Endodermal cell (in vitro differentiated cells): ENCODE measurements at regions not wholly inside any gene's neighbourhood (a gene's known extent, or its start where the extent isn't known, plus 50 kb on each side); places are given as distances from the start of the nearest gene placed in this dataset.

Experiments used
- DNase-seq: peaks from one replicate; pipeline ENCODE4 v3.0.0-alpha.2; 2017
- H3K27ac ChIP-seq: 2 replicates; pipeline ENCODE4 v1.5.1; 2013; ENCODE audit warnings: mild to moderate bottlenecking, low read depth, low read length, moderate library complexity
- H3K27me3 ChIP-seq: 2 replicates; pipeline ENCODE4 v1.6.1; 2013; ENCODE audit warnings: mild to moderate bottlenecking, low read length, moderate library complexity; ENCODE audit not compliant: insufficient read depth, control insufficient read depth, poor library complexity, severe bottlenecking
- H3K36me3 ChIP-seq: 2 replicates; pipeline ENCODE4 v1.7.0; 2013; ENCODE audit warnings: mild to moderate bottlenecking, low read length, moderate library complexity; ENCODE audit not compliant: control insufficient read depth, insufficient read depth
- H3K4me1 ChIP-seq: one replicate; pipeline ENCODE4 v1.7.0; 2013; ENCODE audit warnings: low read length; ENCODE audit not compliant: control insufficient read depth, insufficient read depth
- H3K4me3 ChIP-seq: 2 replicates; pipeline ENCODE4 v1.5.1; 2013; ENCODE audit warnings: mild to moderate bottlenecking, low read length, moderate library complexity
- H3K9ac ChIP-seq: 2 replicates; pipeline ENCODE4 v1.6.1; 2013; ENCODE audit warnings: mild to moderate bottlenecking, low read length, moderate library complexity; ENCODE audit not compliant: poor library complexity, severe bottlenecking; ENCODE audit errors: extremely low read depth
- H3K9me3 ChIP-seq: 2 replicates; pipeline ENCODE4 v1.6.1; 2013; ENCODE audit warnings: mild to moderate bottlenecking, low read length, moderate library complexity; ENCODE audit not compliant: control insufficient read depth
- H3K27ac Mint-ChIP-seq: 2 replicates; pipeline ENCODE4 v1.8.0; 2020; ENCODE audit warnings: mixed read lengths
- H3K27me3 Mint-ChIP-seq: 2 replicates; pipeline ENCODE4 v1.8.0; 2021; ENCODE audit warnings: mild to moderate bottlenecking, mixed read lengths; ENCODE audit not compliant: insufficient read depth
- H3K36me3 Mint-ChIP-seq: 2 replicates; pipeline ENCODE4 v1.8.0; 2020; ENCODE audit warnings: low read depth, mixed read lengths
- H3K4me1 Mint-ChIP-seq: 2 replicates; pipeline ENCODE4 v1.8.0; 2020; ENCODE audit warnings: mixed read lengths
- H3K4me3 Mint-ChIP-seq: 2 replicates; pipeline ENCODE4 v1.8.0; 2020; ENCODE audit warnings: mild to moderate bottlenecking, moderate library complexity, mixed read lengths
- H3K9me3 Mint-ChIP-seq: 2 replicates; pipeline ENCODE4 v1.8.0; 2020; ENCODE audit warnings: mild to moderate bottlenecking, mixed read lengths
- CTCF ChIP-seq: fragments of 200-600 bp; sonication (generic); conservative IDR thresholded peaks from 2 replicates; pipeline ENCODE4 v1.5.0; 2021; ENCODE audit warnings: antibody characterized with exemption, mild to moderate bottlenecking
- WGBS, 2 experiments: methylation state at CpG; one replicate each; pipeline versions ENCODE4 v1.1.5 to v1.1.7; 2013; ENCODE audit warnings: missing lambda C conversion rate in 2 of 2, mixed read lengths in 1 of 2; ENCODE audit not compliant: insufficient coverage in 1 of 2, insufficient read length in 1 of 2; 5-methylcytosine and 5-hydroxymethylcytosine counted together

- no peak for TF ChIP-seq CTCF
- Mint-ChIP-seq H3K27me3 (no peaks in the 10 kb centered on the region), H3K4me3 (no peak overlapping the region), H3K9me3 (no peaks in the 10 kb centered on the region), H3K27ac (no peak overlapping the region), H3K4me1 (peaks cover 20% of the 10 kb centered on the region), H3K36me3 (no peaks in the 10 kb centered on the region)
- no peak for DNase-seq
- no peaks in the 10 kb centered on the region for H3K9me3 ChIP-seq
- no peak overlapping the region for H3K4me3 ChIP-seq
- no peak overlapping the region for H3K9ac ChIP-seq
- no peaks in the 10 kb centered on the region for H3K36me3 ChIP-seq
- no peaks in the 10 kb centered on the region for H3K4me1 ChIP-seq
- no peaks in the 10 kb centered on the region for H3K27me3 ChIP-seq
- WGBS, 2 experiments, result 92 to 100% methylated on average over 2 to 3 of the region's 3 CpGs
- H3K27ac ChIP-seq, result no peak overlapping the region
Measured at GRCh38 chr10:111804781-111805180, 378.8 kb downstream of the GPAM start.

- Mint-ChIP-seq H3K4me3 (no peak overlapping the region), H3K4me1 (peaks cover 4% of the 10 kb centered on the region), H3K27ac (no peak overlapping the region), H3K27me3 (no peaks in the 10 kb centered on the region), H3K36me3 (peaks cover 2% of the 10 kb centered on the region), H3K9me3 (peaks cover 6% of the 10 kb centered on the region)
- H3K9me3 ChIP-seq, result no peaks in the 10 kb centered on the region
- no peaks in the 10 kb centered on the region for H3K27me3 ChIP-seq
- TF ChIP-seq CTCF, result no peak
- H3K27ac ChIP-seq, result no peak overlapping the region
- H3K36me3 ChIP-seq, result no peaks in the 10 kb centered on the region
- no peak overlapping the region for H3K9ac ChIP-seq
- WGBS, 2 experiments, result 95 to 100% methylated on average over 1 to 3 of the region's 3 CpGs
- H3K4me3 ChIP-seq, result no peak overlapping the region
- no peaks in the 10 kb centered on the region for H3K4me1 ChIP-seq
- no peak for DNase-seq
Measured at GRCh38 chr10:111811517-111811916, 372.0 kb downstream of the GPAM start.

GRCh38 chr10:111820471-111820870 is 363.1 kb downstream of the GPAM start:
- no peak for TF ChIP-seq CTCF
- no peak overlapping the region for H3K27ac Mint-ChIP-seq
- no peak overlapping the region for H3K27ac ChIP-seq
- H3K36me3 Mint-ChIP-seq, result no peaks in the 10 kb centered on the region
- no peaks in the 10 kb centered on the region for H3K9me3 ChIP-seq
- DNase-seq, result no peak
- no peaks in the 10 kb centered on the region for H3K27me3 Mint-ChIP-seq
- H3K4me1 Mint-ChIP-seq, result no peaks in the 10 kb centered on the region
- H3K4me3 ChIP-seq, result no peak overlapping the region
- no peaks in the 10 kb centered on the region for H3K4me1 ChIP-seq
- no peak overlapping the region for H3K4me3 Mint-ChIP-seq
- no peak overlapping the region for H3K9ac ChIP-seq
- no peaks in the 10 kb centered on the region for H3K36me3 ChIP-seq
- WGBS, 2 experiments, result 98 to 100% methylated on average over 1 to 3 of the region's 3 CpGs
- no peaks in the 10 kb centered on the region for H3K27me3 ChIP-seq
- H3K9me3 Mint-ChIP-seq, result no peaks in the 10 kb centered on the region
